Neural progenitor cell (in vitro differentiated cells): ENCODE measurements at regions not wholly inside any gene's neighbourhood (a gene's known extent, or its start where the extent isn't known, plus 50 kb on each side); places are given as distances from the start of the nearest gene placed in this dataset.

Experiments used
- DNase-seq: peaks from one replicate; pipeline ENCODE4 v3.0.0-alpha.2; 2016; ENCODE audit warnings: low spot score
- H2AFZ ChIP-seq: fragments of 200-600 bp; sonication (generic); replicated peaks from 2 replicates; pipeline ENCODE4 v1.6.1; 2016; ENCODE audit warnings: antibody characterized with exemption
- H3F3A ChIP-seq: fragments of 200-600 bp; sonication (generic); 2 replicates; pipeline ENCODE4 v1.6.1; 2016; ENCODE audit warnings: antibody characterized with exemption, low read depth
- H3K27ac ChIP-seq: fragments of 200-600 bp; sonication (generic); 2 replicates; pipeline ENCODE4 v1.5.1; 2016; ENCODE audit warnings: mild to moderate bottlenecking
- H3K27me3 ChIP-seq: fragments of 200-600 bp; sonication (generic); 2 replicates; pipeline ENCODE4 v1.6.1; 2016; ENCODE audit warnings: mild to moderate bottlenecking, moderate library complexity
- H3K36me3 ChIP-seq: fragments of 200-600 bp; sonication (generic); 2 replicates; pipeline ENCODE4 v1.5.1; 2016
- H3K4me1 ChIP-seq: fragments of 200-600 bp; sonication (generic); 2 replicates; pipeline ENCODE4 v1.6.1; 2016; ENCODE audit warnings: mixed run types
- H3K4me2 ChIP-seq: fragments of 200-600 bp; sonication (generic); 2 replicates; pipeline ENCODE4 v1.6.1; 2016
- H3K4me3 ChIP-seq: fragments of 200-600 bp; sonication (generic); 2 replicates; pipeline ENCODE4 v1.5.1; 2016
- H3K79me2 ChIP-seq: fragments of 200-600 bp; sonication (generic); 2 replicates; pipeline ENCODE4 v1.6.1; 2016; ENCODE audit warnings: low read depth
- H3K9ac ChIP-seq: fragments of 200-600 bp; sonication (generic); 2 replicates; pipeline ENCODE4 v1.6.1; 2016
- H3K9me3 ChIP-seq: fragments of 200-600 bp; sonication (generic); 2 replicates; pipeline ENCODE4 v1.5.1; 2016; ENCODE audit warnings: low read depth
- H4K20me1 ChIP-seq: fragments of 200-600 bp; sonication (generic); 2 replicates; pipeline ENCODE4 v1.6.1; 2016; ENCODE audit warnings: low read depth
- H3K27ac Mint-ChIP-seq: 3 replicates; pipeline ENCODE4 v1.8.0; 2021; ENCODE audit warnings: mixed read lengths
- H3K27me3 Mint-ChIP-seq: 2 replicates; pipeline ENCODE4 v1.8.0; 2022; ENCODE audit warnings: low read depth, mild to moderate bottlenecking, inconsistent platforms, moderate library complexity, mixed read lengths; ENCODE audit not compliant: insufficient read depth
- H3K36me3 Mint-ChIP-seq: 3 replicates; pipeline ENCODE4 v1.8.0; 2021; ENCODE audit warnings: mixed read lengths
- H3K4me1 Mint-ChIP-seq: 3 replicates; pipeline ENCODE4 v1.8.0; 2021; ENCODE audit warnings: mixed read lengths
- H3K4me3 Mint-ChIP-seq: 3 replicates; pipeline ENCODE4 v1.8.0; 2021; ENCODE audit warnings: mild to moderate bottlenecking, moderate library complexity, mixed read lengths
- H3K9me3 Mint-ChIP-seq: 3 replicates; pipeline ENCODE4 v1.8.0; 2020; ENCODE audit warnings: mixed read lengths
- EZH2 ChIP-seq: fragments of 200-600 bp; sonication (generic); IDR thresholded peaks from 2 replicates; pipeline ENCODE4 v1.6.1; 2017; ENCODE audit warnings: antibody characterized with exemption, mild to moderate bottlenecking, moderate library complexity
- EZH2phosphoT487 ChIP-seq: fragments of 200-600 bp; sonication (generic); IDR thresholded peaks from 2 replicates; pipeline ENCODE4 v1.6.1; 2017; ENCODE audit warnings: antibody characterized with exemption
- TF ChIP-seq, protein P1 (sequence below): fragments of 200-600 bp; sonication (generic); IDR thresholded peaks from 2 replicates; pipeline ENCODE4 v1.5.1; 2017; ENCODE audit warnings: antibody characterized with exemption, mild to moderate bottlenecking

DNA sequence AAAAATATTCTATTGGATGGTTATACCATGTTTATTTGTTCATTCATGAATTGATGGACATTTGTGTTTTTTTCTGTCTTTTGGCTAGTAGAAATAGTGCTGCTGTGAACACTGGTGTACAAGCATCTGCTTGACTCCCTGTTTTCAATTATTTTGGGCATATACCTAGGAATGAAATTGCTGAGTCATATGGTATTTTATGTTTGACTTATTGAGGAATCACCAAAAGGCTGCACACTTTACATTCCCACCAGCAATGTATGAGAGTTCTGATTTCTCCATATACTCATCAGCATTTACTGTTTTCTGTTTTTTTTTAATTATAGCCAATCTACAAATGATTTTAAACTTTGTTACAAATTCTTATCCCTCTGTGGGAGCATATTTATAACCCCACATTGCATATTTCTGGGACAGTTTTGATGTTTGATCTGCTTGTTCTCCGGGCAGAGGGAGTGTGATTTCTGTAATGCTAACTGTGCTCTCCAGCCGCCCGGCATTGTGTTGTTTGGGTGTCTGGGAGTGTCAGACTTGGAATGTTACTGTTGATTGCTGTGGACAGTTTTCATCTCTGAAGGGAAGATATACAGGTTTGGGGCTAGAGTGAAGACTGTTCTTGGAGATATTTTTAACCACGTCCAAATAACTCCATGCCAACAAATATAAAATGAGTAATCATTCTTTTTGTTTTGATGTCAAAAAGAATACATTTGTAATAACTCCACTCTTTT, 60.5 kb upstream of the PGRMC2 start:
- H3K79me2 ChIP-seq: no peaks in the 10 kb centered on the region
- H3K4me1 ChIP-seq: no peaks in the 10 kb centered on the region
- no peak for DNase-seq
- H3K36me3 ChIP-seq: no peaks in the 10 kb centered on the region
- no peak overlapping the region for H3K4me2 ChIP-seq
- no peaks in the 10 kb centered on the region for H3K36me3 Mint-ChIP-seq
- no peak overlapping the region for H3K27ac ChIP-seq
- H3K27ac Mint-ChIP-seq: no peak overlapping the region
- H4K20me1 ChIP-seq: no peaks in the 10 kb centered on the region
- no peak overlapping the region for H3K4me3 ChIP-seq
- no peaks in the 10 kb centered on the region for H3K9me3 Mint-ChIP-seq
- H3F3A ChIP-seq: no peaks in the 10 kb centered on the region
- no peaks in the 10 kb centered on the region for H3K27me3 ChIP-seq
- H3K4me1 Mint-ChIP-seq: no peaks in the 10 kb centered on the region
- H3K4me3 Mint-ChIP-seq: no peak overlapping the region
- H2AFZ ChIP-seq: no peak overlapping the region
- TF ChIP-seq EZH2phosphoT487: no peak
- no peak for TF ChIP-seq EZH2
- TF ChIP-seq, protein P1, sequence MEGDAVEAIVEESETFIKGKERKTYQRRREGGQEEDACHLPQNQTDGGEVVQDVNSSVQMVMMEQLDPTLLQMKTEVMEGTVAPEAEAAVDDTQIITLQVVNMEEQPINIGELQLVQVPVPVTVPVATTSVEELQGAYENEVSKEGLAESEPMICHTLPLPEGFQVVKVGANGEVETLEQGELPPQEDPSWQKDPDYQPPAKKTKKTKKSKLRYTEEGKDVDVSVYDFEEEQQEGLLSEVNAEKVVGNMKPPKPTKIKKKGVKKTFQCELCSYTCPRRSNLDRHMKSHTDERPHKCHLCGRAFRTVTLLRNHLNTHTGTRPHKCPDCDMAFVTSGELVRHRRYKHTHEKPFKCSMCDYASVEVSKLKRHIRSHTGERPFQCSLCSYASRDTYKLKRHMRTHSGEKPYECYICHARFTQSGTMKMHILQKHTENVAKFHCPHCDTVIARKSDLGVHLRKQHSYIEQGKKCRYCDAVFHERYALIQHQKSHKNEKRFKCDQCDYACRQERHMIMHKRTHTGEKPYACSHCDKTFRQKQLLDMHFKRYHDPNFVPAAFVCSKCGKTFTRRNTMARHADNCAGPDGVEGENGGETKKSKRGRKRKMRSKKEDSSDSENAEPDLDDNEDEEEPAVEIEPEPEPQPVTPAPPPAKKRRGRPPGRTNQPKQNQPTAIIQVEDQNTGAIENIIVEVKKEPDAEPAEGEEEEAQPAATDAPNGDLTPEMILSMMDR: no peak
- H3K9ac ChIP-seq: no peak overlapping the region
- no peaks in the 10 kb centered on the region for H3K27me3 Mint-ChIP-seq
- no peaks in the 10 kb centered on the region for H3K9me3 ChIP-seq

DNA sequence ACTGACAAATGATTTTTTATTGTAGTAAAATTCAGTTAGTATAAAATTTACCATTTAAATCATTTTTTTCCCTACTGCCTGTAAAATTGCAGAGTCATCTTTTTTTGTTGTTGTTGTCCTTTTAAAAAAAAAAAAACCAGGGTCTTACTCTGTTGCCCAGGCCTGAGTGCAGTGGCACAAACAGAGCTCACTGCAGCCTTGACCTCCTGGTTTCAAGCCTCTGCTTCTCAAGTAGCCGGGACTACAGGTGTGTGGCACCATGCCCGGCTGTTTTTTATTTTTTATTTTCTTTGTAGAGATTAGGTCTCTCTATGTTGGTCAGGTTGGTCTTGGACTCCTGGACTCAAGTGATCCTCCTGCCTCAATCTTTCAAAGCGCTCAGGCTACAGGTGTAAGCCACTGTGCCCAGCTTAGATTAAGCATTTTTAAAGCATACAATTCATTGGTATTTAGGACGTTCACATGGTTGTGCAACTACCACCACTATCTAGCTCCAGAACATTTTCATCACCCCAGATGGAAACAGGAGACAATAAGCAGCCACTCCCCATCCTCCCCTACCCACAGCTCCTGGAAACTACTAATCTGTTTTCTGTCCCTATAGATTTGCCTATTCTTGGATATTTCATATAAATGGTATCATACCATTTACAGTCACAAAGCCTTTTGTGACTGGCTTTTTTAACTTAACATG, 59.7 kb upstream of the PGRMC2 start:
- Mint-ChIP-seq H3K36me3 (no peaks in the 10 kb centered on the region), H3K27me3 (no peaks in the 10 kb centered on the region), H3K9me3 (no peaks in the 10 kb centered on the region), H3K4me3 (no peak overlapping the region), H3K27ac (no peak overlapping the region), H3K4me1 (no peaks in the 10 kb centered on the region)
- TF ChIP-seq, protein P1: no peak
- TF ChIP-seq EZH2phosphoT487 (no peak), EZH2 (no peak)
- no peaks in the 10 kb centered on the region for H3K79me2 ChIP-seq
- no peak overlapping the region for H3K4me2 ChIP-seq
- H3K36me3 ChIP-seq: no peaks in the 10 kb centered on the region
- H3K27ac ChIP-seq: no peak overlapping the region
- H2AFZ ChIP-seq: no peak overlapping the region
- H4K20me1 ChIP-seq: no peaks in the 10 kb centered on the region
- H3K9ac ChIP-seq: no peak overlapping the region
- no peak overlapping the region for H3K4me3 ChIP-seq
- H3K4me1 ChIP-seq: no peaks in the 10 kb centered on the region
- no peaks in the 10 kb centered on the region for H3K27me3 ChIP-seq
- DNase-seq: no peak
- H3F3A ChIP-seq: no peaks in the 10 kb centered on the region
- H3K9me3 ChIP-seq: no peaks in the 10 kb centered on the region

DNA sequence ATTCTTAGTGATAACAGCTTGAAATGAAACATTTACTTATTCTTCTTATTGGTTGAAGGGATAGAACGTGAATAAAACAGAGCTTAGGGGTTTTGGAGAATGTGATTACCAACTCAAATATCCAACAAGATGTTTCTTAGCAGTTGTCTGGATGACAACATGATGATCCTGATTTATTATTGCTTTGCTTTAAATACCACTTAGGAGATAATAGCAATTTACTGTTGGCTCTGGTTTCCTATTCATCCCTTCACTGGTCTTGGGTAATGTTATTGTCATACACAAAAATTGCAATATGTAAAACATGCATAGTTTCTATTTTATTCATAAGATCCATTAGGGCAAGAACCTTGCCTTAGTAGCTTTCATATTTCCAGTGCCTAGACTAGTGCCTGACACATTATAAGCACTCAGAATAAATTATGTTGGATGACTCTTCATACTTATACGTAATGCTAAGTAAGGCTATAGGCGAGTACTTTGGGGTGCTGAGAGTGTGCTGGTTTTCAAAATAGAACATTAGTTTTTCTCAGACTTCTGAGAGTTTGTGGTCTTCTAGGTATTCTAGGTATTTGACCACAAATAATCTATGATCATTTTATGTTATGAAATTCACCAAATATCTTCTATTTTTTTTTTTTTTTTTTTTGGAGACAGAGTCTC, 58.6 kb upstream of the PGRMC2 start:
- no peak overlapping the region for H3K4me3 Mint-ChIP-seq
- H3K9me3 Mint-ChIP-seq: no peaks in the 10 kb centered on the region
- no peak for DNase-seq
- no peak overlapping the region for H2AFZ ChIP-seq
- H3K36me3 ChIP-seq: no peaks in the 10 kb centered on the region
- H3K4me3 ChIP-seq: no peak overlapping the region
- no peaks in the 10 kb centered on the region for H3K4me1 Mint-ChIP-seq
- no peaks in the 10 kb centered on the region for H3K4me1 ChIP-seq
- no peaks in the 10 kb centered on the region for H3F3A ChIP-seq
- TF ChIP-seq EZH2 (no peak), EZH2phosphoT487 (no peak)
- TF ChIP-seq, protein P1: no peak
- no peak overlapping the region for H3K27ac ChIP-seq
- H3K27me3 ChIP-seq: no peaks in the 10 kb centered on the region
- H3K9ac ChIP-seq: no peak overlapping the region
- no peak overlapping the region for H3K4me2 ChIP-seq
- no peaks in the 10 kb centered on the region for H3K27me3 Mint-ChIP-seq
- H3K36me3 Mint-ChIP-seq: no peaks in the 10 kb centered on the region
- H3K27ac Mint-ChIP-seq: no peak overlapping the region
- no peaks in the 10 kb centered on the region for H4K20me1 ChIP-seq
- H3K79me2 ChIP-seq: no peaks in the 10 kb centered on the region
- no peaks in the 10 kb centered on the region for H3K9me3 ChIP-seq
